ENCODE measurements at regions not wholly inside any gene's neighbourhood (a gene's known extent, or its start where the extent isn't known, plus 50 kb on each side); places are given as distances from the start of the nearest gene placed in this dataset.

DNA sequence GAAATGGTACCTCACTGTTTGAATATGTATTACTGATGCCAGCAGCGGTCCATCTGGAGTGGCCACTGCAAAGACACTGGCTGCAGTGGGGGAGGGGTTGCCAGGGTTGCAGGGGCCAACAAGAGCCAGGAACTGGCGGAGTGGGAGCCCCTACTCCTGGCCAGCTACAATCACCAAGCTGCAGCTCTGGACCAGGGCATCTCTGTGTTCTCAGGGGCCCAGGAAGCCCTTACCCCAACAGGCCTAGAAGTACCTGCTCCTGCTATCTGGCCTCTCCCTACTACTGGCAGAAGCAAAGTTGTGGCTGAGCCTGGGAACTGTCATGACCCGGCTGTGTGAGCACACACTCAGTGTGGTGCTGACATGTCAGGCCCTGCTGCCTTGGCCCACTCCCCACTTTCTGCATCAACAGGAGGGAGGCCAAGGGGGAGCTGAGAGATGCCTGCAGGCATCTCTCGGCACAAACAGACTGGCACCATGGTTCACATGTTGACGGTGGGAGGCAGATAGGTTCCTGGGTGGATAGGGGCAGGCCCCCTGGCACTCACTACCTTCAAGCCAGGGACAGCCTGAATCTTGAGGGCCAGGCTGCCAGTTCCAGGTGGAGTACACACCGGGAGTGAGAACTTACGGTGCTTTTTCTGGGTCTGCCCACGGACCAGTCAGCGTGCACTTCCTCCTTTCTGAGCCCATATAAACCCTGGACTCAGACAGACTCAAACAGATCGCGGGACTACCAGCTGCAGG is 1188.0 kb downstream of the GRIK2 start:
- Histone ChIP-seq H3K4me1 (no peaks in the 10 kb centered on the region), H3K36me3 (no peaks in the 10 kb centered on the region), H3K4me3 (no peak overlapping the region), H3K9me3 (replicated peaks) (no peaks in the 10 kb centered on the region), H3K27me3 (no peaks in the 10 kb centered on the region), H3K27ac (no peak overlapping the region)
- DNase-seq = no peak

DNA sequence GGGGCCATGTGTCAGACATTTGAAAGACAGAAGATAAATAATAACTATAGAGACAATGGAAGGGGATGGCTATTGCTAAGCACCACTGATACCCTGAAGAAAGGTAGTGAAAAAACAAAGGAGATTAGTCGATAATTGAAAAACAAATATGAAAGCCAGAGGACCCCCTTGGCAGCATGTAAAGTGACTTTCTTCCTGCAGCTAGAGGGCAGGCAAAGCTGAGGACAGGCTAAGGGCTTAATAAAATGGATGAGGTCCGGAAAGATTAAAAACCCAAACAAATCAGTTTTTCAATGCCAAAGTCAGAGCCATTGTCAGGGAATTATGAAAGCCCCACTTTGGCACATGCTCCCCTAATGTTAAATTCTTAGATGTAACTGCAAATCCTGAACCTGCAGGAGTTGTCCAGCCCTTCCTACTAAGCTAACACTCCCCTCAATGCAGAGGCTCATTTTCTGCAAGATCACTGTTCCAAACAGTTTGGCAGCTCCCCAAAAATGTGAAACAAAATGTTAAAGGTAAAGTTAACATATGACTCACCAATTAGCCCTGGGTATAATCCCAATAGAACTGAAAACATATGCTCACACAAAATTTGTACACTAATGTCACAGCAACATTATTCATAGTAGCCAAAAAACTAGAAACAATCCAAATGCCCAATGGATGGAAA is 1177.9 kb downstream of the GRIK2 start:
- Histone ChIP-seq H3K36me3 (no peaks in the 10 kb centered on the region), H3K27ac (no peak overlapping the region), H3K9me3 (replicated peaks) (no peaks in the 10 kb centered on the region), H3K4me3 (no peak overlapping the region), H3K27me3 (no peaks in the 10 kb centered on the region), H3K4me1 (no peaks in the 10 kb centered on the region)
- DNase-seq = no peak

- Histone ChIP-seq H3K27me3 (no peaks in the 10 kb centered on the region), H3K4me1 (no peaks in the 10 kb centered on the region), H3K9me3 (replicated peaks) (no peaks in the 10 kb centered on the region), H3K27ac (no peak overlapping the region), H3K4me3 (no peak overlapping the region), H3K36me3 (no peaks in the 10 kb centered on the region)
- DNase-seq = no peak
Measured at GRCh38 chr6:102562713-102563112, 1169.2 kb downstream of the GRIK2 start.

DNA sequence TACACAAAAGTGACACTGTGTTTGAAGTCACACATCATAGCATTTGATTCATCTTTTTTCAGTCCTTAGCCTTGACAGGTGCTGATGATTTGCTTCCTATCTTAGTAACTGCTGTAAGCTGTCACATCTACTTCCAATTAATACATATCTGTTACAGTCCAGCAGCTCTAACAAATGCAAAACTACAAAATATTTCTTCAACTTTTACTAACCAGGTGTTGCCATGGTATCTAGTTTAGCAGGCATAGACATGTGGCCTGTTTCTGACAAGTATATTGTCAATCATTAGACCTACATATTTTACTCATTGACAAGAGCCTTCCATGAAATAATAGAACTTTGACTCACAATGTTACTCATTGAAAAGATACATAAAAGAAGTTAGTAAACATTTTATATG is 1159.7 kb downstream of the GRIK2 start:
- Histone ChIP-seq H3K27me3 (no peaks in the 10 kb centered on the region), H3K4me3 (no peak overlapping the region), H3K27ac (no peak overlapping the region), H3K4me1 (no peaks in the 10 kb centered on the region), H3K36me3 (no peaks in the 10 kb centered on the region), H3K9me3 (replicated peaks) (no peaks in the 10 kb centered on the region)
- no peak for DNase-seq

DNA sequence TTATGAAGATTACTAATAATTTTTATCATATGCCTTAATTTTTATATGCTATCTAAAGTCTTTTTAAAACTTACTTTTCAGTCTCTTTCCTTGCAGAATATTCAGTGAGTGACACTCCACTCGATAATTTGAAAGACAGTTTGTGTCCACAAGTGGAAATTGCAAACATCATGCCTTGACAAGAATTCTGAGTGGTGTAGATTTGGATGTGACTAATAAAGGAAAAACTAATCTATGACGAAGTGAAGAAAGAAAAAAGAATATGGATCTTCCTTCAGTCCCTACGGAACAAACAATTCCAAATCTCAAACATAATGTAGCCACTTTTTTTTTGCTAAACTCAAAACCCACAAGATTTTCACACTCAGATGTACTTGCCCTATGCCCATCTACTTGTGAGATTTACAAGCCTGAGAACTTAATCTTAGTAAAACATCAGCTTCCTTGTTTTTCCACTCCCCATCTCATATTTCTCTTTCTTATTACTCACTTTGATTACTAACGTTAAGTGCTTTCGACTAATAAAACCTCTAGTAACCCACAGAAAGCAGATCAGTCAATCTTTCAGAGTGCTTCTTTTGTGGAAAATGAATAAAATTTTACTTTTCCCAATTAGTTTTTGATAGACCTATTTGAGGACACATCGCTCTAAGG is 1155.8 kb downstream of the GRIK2 start:
- no peak for DNase-seq
- Histone ChIP-seq H3K36me3 (no peaks in the 10 kb centered on the region), H3K27me3 (no peaks in the 10 kb centered on the region), H3K4me1 (no peaks in the 10 kb centered on the region), H3K9me3 (replicated peaks) (no peaks in the 10 kb centered on the region), H3K27ac (no peak overlapping the region), H3K4me3 (no peak overlapping the region)

DNA sequence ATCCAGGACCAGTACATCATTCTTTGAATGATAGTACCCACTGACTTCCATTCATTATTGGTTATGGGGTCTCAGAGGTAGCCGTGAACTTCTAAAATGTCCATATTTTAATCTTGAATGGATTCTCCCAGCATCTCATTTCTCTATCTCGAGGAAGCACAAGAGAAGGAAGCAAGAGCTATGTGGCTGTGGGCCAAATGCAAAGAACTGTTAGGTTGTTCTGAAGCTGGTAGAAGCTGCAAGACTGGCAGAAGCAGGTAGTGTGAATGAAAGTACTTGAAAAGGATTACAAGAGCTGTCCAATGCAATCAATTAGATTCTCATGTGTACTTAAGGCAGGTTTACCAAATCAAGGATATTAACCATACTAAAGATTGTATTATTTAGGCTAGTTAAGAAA is 1131.8 kb downstream of the GRIK2 start:
- no peak overlapping the region for H3K27ac ChIP-seq
- no peaks in the 10 kb centered on the region for H3K27me3 ChIP-seq
- H3K4me1 ChIP-seq = no peaks in the 10 kb centered on the region
- H3K9me3 ChIP-seq (replicated peaks) = no peaks in the 10 kb centered on the region
- no peak for DNase-seq
- H3K4me3 ChIP-seq = no peak overlapping the region
- H3K36me3 ChIP-seq = no peaks in the 10 kb centered on the region

DNA sequence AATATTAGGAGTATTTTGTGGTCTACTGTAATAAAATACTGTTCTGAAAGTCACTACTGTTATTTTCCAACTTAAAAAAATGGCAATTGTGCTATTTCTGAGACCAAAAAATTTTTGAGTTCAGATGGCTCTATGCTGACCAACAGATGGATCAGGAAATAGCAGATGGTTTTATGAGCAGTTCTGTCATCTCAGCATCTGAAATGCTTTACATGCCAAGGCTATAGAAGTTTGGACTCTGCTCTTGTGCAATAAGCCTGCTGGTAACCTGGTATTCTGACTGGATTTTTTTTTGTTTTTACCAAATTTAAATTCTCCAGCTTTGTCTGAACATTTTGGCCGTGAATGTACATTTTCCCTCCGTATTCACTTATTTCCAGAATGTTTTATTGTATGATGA is 1127.5 kb downstream of the GRIK2 start:
- H3K9me3 ChIP-seq (replicated peaks) = no peaks in the 10 kb centered on the region
- H3K4me1 ChIP-seq = no peaks in the 10 kb centered on the region
- H3K27me3 ChIP-seq = no peaks in the 10 kb centered on the region
- no peak for DNase-seq
- no peak overlapping the region for H3K4me3 ChIP-seq
- H3K27ac ChIP-seq = no peak overlapping the region
- H3K36me3 ChIP-seq = no peaks in the 10 kb centered on the region

DNA sequence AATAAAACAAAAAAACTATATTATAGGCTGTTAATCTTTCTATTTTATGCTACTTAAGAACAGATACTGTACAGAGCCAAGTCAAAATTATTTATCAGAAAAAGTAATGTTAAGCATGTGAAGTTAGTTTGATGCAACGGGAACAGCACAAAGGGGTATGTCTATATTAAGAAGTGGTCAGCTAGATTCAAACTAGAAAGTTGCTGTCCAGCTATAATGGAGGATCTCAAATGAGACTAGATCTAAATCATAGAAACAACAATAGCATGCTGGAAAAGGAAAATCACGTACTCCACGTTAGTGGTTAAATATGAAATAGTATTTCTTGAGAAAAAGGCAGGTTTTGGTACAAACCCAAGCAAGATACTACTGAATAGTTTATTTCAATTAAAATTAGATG is 1124.0 kb downstream of the GRIK2 start:
- no peaks in the 10 kb centered on the region for H3K9me3 ChIP-seq (replicated peaks)
- DNase-seq = no peak
- H3K36me3 ChIP-seq = no peaks in the 10 kb centered on the region
- H3K27me3 ChIP-seq = no peaks in the 10 kb centered on the region
- H3K4me3 ChIP-seq = no peak overlapping the region
- no peak overlapping the region for H3K27ac ChIP-seq
- H3K4me1 ChIP-seq = no peaks in the 10 kb centered on the region

DNA sequence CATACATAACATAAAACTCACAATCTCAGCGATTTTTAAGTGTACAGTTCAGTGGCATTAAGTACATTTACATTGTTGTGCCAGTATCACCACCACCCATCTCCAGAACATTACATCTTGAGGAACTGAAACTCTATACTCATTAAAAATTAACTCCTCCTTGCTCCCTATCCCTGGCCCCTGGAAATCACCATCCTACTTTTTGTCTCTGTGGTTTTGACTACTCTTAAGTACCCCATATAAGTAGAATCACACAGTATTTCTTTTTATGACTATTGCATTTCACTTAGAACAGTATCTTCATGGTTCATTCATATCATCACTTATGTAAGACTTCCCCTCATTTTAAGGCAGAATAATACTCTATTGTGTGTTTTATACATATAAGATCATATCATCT is 1108.1 kb downstream of the GRIK2 start:
- Histone ChIP-seq H3K27ac (no peak overlapping the region), H3K9me3 (replicated peaks) (no peaks in the 10 kb centered on the region)
- DNase-seq = no peak

DNA sequence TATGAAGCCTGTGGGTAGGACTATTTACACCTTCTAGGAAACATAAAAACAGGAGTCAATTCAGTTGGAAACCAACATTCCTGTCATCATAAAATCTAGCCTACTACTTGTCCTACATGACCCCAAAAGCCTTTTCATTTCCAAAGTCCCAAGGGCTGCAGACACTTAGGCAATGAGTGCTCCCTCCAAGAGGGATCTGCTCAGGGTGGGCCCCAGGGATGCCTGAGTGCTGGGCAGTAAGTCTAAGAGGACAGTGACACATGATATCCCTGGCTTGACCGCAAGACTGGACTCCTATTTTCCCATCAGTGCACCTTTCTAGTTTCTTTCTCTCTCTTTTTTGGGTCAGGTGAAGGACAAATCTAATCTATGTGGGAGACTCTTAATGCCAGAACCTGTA is 1101.3 kb downstream of the GRIK2 start:
- no peaks in the 10 kb centered on the region for H3K4me1 ChIP-seq
- no peaks in the 10 kb centered on the region for H3K9me3 ChIP-seq (replicated peaks)
- no peaks in the 10 kb centered on the region for H3K36me3 ChIP-seq
- DNase-seq = no peak
- H3K27me3 ChIP-seq = no peaks in the 10 kb centered on the region
- H3K4me3 ChIP-seq = no peak overlapping the region
- H3K27ac ChIP-seq = no peak overlapping the region

More for the DNA sequence above, 1108.1 kb downstream of the GRIK2 start:
- Histone ChIP-seq H3K4me3 (no peak overlapping the region), H3K36me3 (no peaks in the 10 kb centered on the region), H3K4me1 (no peaks in the 10 kb centered on the region), H3K27me3 (no peaks in the 10 kb centered on the region)

- DNase-seq = no peak
- H3K27me3 ChIP-seq = no peaks in the 10 kb centered on the region
- no peak overlapping the region for H3K27ac ChIP-seq
Measured at GRCh38 chr6:102493485-102493884, 1100.0 kb downstream of the GRIK2 start.

GRCh38 chr6:102488729-102489128 is 1095.2 kb downstream of the GRIK2 start:
- H3K9me3 ChIP-seq (replicated peaks) = no peaks in the 10 kb centered on the region
- no peaks in the 10 kb centered on the region for H3K27me3 ChIP-seq
- H3K27ac ChIP-seq = no peak overlapping the region
- no peaks in the 10 kb centered on the region for H3K36me3 ChIP-seq
- no peaks in the 10 kb centered on the region for H3K4me1 ChIP-seq
- H3K4me3 ChIP-seq = no peak overlapping the region
- DNase-seq = peak in 1 of 2 experiments; percentile 2

More at GRCh38 chr6:102493485-102493884, 1100.0 kb downstream of the GRIK2 start:
- no peaks in the 10 kb centered on the region for H3K36me3 ChIP-seq
- no peaks in the 10 kb centered on the region for H3K9me3 ChIP-seq (replicated peaks)
- H3K4me1 ChIP-seq = no peaks in the 10 kb centered on the region
- no peak overlapping the region for H3K4me3 ChIP-seq

GRCh38 chr6:102485480-102485879 is 1092.0 kb downstream of the GRIK2 start:
- no peaks in the 10 kb centered on the region for H3K27me3 ChIP-seq
- H3K4me3 ChIP-seq = no peak overlapping the region
- no peaks in the 10 kb centered on the region for H3K9me3 ChIP-seq (replicated peaks)
- no peak overlapping the region for H3K27ac ChIP-seq
- H3K36me3 ChIP-seq = no peaks in the 10 kb centered on the region
- DNase-seq = no peak
- H3K4me1 ChIP-seq = no peaks in the 10 kb centered on the region

DNA sequence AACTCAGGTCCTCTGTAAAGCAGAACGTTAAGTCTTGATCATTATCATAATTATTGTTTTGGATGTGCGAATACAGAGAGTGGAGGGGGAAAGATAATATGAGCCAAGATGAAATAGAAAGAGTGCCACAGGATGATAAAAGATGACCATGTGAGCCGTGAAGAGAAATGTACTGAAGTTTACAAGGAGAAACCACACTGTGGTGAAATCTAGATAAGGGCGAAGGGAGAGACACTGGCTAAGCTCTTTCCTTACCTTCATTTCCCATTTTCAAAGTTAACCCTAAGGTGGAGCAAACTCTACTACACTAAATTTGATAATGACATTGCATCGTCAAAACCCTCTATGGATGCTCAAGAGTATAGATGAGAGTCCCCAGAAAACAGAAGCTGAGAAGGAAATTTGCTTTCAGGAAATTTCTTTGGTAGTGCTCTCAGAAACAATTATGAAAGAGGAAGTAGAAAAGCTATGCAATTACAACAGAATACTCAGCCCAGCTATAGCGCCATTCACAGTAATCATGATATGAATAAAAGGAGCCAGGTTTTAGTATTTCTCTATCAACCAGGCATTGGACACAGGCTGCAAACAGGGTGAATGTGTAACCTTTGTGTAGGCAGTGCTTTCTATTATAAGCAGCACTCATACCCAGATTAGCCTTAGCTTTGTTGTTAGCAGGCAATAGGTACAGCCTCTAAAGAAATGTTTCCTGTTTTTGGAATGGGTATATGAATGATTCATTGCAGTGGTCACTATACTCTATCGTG is 1080.7 kb downstream of the GRIK2 start:
- no peaks in the 10 kb centered on the region for H3K36me3 ChIP-seq
- H3K4me3 ChIP-seq = no peak overlapping the region
- H3K27me3 ChIP-seq = no peaks in the 10 kb centered on the region
- no peaks in the 10 kb centered on the region for H3K4me1 ChIP-seq
- DNase-seq = no peak
- H3K9me3 ChIP-seq (replicated peaks) = no peaks in the 10 kb centered on the region
- H3K27ac ChIP-seq = no peak overlapping the region

DNA sequence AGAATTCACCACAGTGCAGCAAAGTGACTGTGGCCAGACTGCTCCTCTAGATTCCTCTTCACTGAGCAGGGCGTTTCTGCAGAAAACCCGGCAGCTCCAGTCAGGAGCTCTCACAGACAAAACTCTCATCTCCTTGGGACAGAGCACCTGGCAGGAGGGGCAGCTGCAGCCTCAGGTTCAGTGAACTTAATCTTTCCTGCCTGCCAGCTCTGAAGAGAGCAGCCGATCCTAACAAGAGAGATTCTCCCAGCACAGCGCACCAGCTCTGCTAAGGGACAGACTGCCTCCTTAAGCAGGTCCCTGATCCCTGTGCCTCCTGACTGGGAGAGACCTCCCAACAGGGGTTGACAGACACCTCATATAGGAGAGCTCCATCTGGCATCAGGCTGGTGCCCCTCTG is 1065.5 kb downstream of the GRIK2 start:
- H3K9me3 ChIP-seq (replicated peaks) = no peaks in the 10 kb centered on the region
- no peaks in the 10 kb centered on the region for H3K27me3 ChIP-seq
- DNase-seq = no peak
- H3K27ac ChIP-seq = no peak overlapping the region
- H3K4me3 ChIP-seq = no peak overlapping the region
- no peaks in the 10 kb centered on the region for H3K4me1 ChIP-seq
- H3K36me3 ChIP-seq = no peaks in the 10 kb centered on the region
